WTC11 (cell line): ENCODE measurements at regions not wholly inside any gene's neighbourhood (a gene's known extent, or its start where the extent isn't known, plus 50 kb on each side); places are given as distances from the start of the nearest gene placed in this dataset.
"Not testable (repeated sequence)": the region's sequence is repeated elsewhere in the genome, so short reads cannot be mapped to it uniquely, and the experiment has no call there.

Experiments used
- NFE2L1 ChIP-seq: sonication (generic); formaldehyde crosslinking; IDR thresholded peaks from 2 replicates; pipeline ENCODE4 v1.8.1; 2023; ENCODE audit warnings: missing genetic modification reagents
- TF ChIP-seq, protein P1 (sequence below): fragments of 200-600 bp; IDR thresholded peaks from 2 replicates; pipeline ENCODE4 v1.8.0; 2022; ENCODE audit warnings: antibody characterized with exemption
- TF ChIP-seq, protein P2 (sequence below): sonication (generic); formaldehyde crosslinking; IDR thresholded peaks from 2 replicates; pipeline ENCODE4 v1.8.0; 2022; ENCODE audit warnings: mild to moderate bottlenecking, missing genetic modification reagents

- TF ChIP-seq, protein P1, sequence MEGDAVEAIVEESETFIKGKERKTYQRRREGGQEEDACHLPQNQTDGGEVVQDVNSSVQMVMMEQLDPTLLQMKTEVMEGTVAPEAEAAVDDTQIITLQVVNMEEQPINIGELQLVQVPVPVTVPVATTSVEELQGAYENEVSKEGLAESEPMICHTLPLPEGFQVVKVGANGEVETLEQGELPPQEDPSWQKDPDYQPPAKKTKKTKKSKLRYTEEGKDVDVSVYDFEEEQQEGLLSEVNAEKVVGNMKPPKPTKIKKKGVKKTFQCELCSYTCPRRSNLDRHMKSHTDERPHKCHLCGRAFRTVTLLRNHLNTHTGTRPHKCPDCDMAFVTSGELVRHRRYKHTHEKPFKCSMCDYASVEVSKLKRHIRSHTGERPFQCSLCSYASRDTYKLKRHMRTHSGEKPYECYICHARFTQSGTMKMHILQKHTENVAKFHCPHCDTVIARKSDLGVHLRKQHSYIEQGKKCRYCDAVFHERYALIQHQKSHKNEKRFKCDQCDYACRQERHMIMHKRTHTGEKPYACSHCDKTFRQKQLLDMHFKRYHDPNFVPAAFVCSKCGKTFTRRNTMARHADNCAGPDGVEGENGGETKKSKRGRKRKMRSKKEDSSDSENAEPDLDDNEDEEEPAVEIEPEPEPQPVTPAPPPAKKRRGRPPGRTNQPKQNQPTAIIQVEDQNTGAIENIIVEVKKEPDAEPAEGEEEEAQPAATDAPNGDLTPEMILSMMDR = not testable (repeated sequence)
- TF ChIP-seq, protein P2, sequence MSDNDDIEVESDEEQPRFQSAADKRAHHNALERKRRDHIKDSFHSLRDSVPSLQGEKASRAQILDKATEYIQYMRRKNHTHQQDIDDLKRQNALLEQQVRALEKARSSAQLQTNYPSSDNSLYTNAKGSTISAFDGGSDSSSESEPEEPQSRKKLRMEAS (CRISPR knock-in tag) = not testable (repeated sequence)
- not testable (repeated sequence) for TF ChIP-seq NFE2L1 (CRISPR knock-in tag)
These were observed 111.4 kb upstream of the MAP2 start for GRCh38 chr2:209312450-209312849.
